ENCODE measurements at regions not wholly inside any gene's neighbourhood (a gene's known extent, or its start where the extent isn't known, plus 50 kb on each side); places are given as distances from the start of the nearest gene placed in this dataset.

GRCh38 chr19:29031216-29031615 is 181.7 kb downstream of the UQCRFS1 start:
- no peak overlapping the region for H2AK5ac ChIP-seq (ENCODE audit: low read depth, low read length)
- no CpG with 5 or more reads among the region's 1 CpG for WGBS, 2 donors (ENCODE audit: extremely low coverage in 2 of 2, insufficient read length in 2 of 2, insufficient replicate concordance in 1 of 2)

DNA sequence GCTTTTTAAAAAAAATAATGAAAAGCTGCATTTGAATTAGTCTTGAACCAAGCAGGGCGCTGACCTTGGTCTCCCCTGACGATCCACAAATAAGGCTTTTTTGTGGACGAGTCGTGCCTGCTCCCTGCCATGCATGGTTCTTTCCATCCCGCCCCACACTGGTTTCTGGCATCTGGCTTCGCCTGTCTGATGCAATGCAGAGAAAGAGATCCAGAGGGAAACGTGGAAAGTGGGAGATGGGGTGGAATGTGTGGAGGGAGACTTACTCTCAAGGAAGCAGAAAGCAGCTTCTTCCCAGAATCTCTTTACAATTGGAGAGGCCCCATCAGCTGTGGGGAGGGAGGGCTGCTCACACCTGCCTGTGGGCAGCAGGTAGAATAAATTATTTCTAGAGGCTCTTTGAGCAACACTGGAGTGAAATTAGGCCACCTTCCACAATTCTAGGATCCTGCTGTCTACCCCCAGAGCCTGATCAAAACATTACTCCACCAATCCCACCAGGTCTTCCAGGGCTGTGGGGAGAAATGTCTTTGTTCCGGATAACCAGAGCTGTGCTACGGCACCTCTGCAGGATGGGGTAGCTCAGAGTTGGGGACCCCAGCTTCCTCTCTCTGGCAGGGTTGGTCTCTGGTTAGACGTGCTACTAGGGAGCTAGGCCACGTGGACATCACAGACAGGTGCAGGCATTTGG is 183.5 kb downstream of the UQCRFS1 start:
- Histone ChIP-seq H3K36me3 (replicated peaks in 1 of 2; ENCODE audit: control insufficient read depth in 2 of 2, insufficient read depth in 2 of 2, low read length in 2 of 2) (no peaks in the 10 kb centered on the region), H3K23ac (ENCODE audit: low read depth, low read length, poor library complexity) (no peak overlapping the region), H3K9me3 (replicated peaks in 1 of 2; ENCODE audit: control insufficient read depth in 2 of 2, insufficient read depth in 1 of 2, low read depth in 1 of 2, low read length in 2 of 2) (no peaks in the 10 kb centered on the region), H3K4ac (ENCODE audit: low read length) (no peak overlapping the region), H2BK15ac (ENCODE audit: low read length) (no peak overlapping the region), H3K4me3 (ENCODE audit: low read length in 2 of 2) (no peak overlapping the region), H3K14ac (ENCODE audit: low read length) (no peak overlapping the region), H3K27ac (replicated peaks; ENCODE audit: low read length) (no peak overlapping the region), H4K8ac (ENCODE audit: low read depth, low read length) (no peak overlapping the region), H2BK5ac (ENCODE audit: low read length) (no peak overlapping the region), H3K18ac (ENCODE audit: low read length) (peak overlapping the region; percentile 31), H2BK120ac (ENCODE audit: low read depth, low read length) (no peak overlapping the region), H2AK5ac (ENCODE audit: low read depth, low read length) (no peak overlapping the region), H2BK12ac (ENCODE audit: low read length) (no peak overlapping the region), H3K4me2 (ENCODE audit: insufficient read depth, low read length, poor library complexity, severe bottlenecking) (no peak overlapping the region), H2AFZ (ENCODE audit: low read length) (no peak overlapping the region), H3K9ac (ENCODE audit: low read depth, low read length, poor library complexity) (no peak overlapping the region), H3K4me1 (ENCODE audit: control insufficient read depth in 2 of 2, insufficient read depth in 1 of 2, low read depth in 1 of 2, low read length in 2 of 2) (peaks cover 0 to 1% of the 10 kb centered on the region in 2 donors), H3K27me3 (ENCODE audit: control insufficient read depth in 3 of 3, insufficient read depth in 3 of 3, low read depth in 1 of 3, low read length in 3 of 3) (no peaks in the 10 kb centered on the region), H3K79me1 (ENCODE audit: low read depth, low read length) (no peaks in the 10 kb centered on the region), H4K91ac (ENCODE audit: low read depth, low read length, poor library complexity) (no peak overlapping the region)
- DNase-seq (ENCODE audit: low spot score): no peak
- WGBS, 2 donors (ENCODE audit: extremely low coverage in 2 of 2, insufficient read length in 2 of 2, insufficient replicate concordance in 1 of 2): no CpG with 5 or more reads among the region's 11 CpGs

More at GRCh38 chr19:29031216-29031615, 181.7 kb downstream of the UQCRFS1 start:
- no peak overlapping the region for H3K4me2 ChIP-seq (ENCODE audit: insufficient read depth, low read length, poor library complexity, severe bottlenecking)
- no peak overlapping the region for H2BK12ac ChIP-seq (ENCODE audit: low read length)
- H3K4me1 ChIP-seq (ENCODE audit: control insufficient read depth in 2 of 2, insufficient read depth in 1 of 2, low read depth in 1 of 2, low read length in 2 of 2): peaks cover 0 to 1% of the 10 kb centered on the region in 2 donors
- H2AFZ ChIP-seq (ENCODE audit: low read length): no peak overlapping the region
- H2BK5ac ChIP-seq (ENCODE audit: low read length): no peak overlapping the region
- H4K91ac ChIP-seq (ENCODE audit: low read depth, low read length, poor library complexity): no peak overlapping the region
- H3K23ac ChIP-seq (ENCODE audit: low read depth, low read length, poor library complexity): no peak overlapping the region
- no peak overlapping the region for H3K9ac ChIP-seq (ENCODE audit: low read depth, low read length, poor library complexity)
- no peak overlapping the region for H3K4me3 ChIP-seq (ENCODE audit: low read length in 2 of 2)
- no peak for DNase-seq (ENCODE audit: low spot score)
- no peak overlapping the region for H2BK120ac ChIP-seq (ENCODE audit: low read depth, low read length)
- H3K27ac ChIP-seq (replicated peaks; ENCODE audit: low read length): no peak overlapping the region
- H4K8ac ChIP-seq (ENCODE audit: low read depth, low read length): no peak overlapping the region
- no peaks in the 10 kb centered on the region for H3K36me3 ChIP-seq (replicated peaks in 1 of 2; ENCODE audit: control insufficient read depth in 2 of 2, insufficient read depth in 2 of 2, low read length in 2 of 2)
- H3K27me3 ChIP-seq (ENCODE audit: control insufficient read depth in 3 of 3, insufficient read depth in 3 of 3, low read depth in 1 of 3, low read length in 3 of 3): no peaks in the 10 kb centered on the region
- H3K18ac ChIP-seq (ENCODE audit: low read length): no peak overlapping the region
- H3K14ac ChIP-seq (ENCODE audit: low read length): no peak overlapping the region
- H3K79me1 ChIP-seq (ENCODE audit: low read depth, low read length): no peaks in the 10 kb centered on the region
- no peak overlapping the region for H3K4ac ChIP-seq (ENCODE audit: low read length)
- H3K9me3 ChIP-seq (replicated peaks in 1 of 2; ENCODE audit: control insufficient read depth in 2 of 2, insufficient read depth in 1 of 2, low read depth in 1 of 2, low read length in 2 of 2): no peaks in the 10 kb centered on the region
- H2BK15ac ChIP-seq (ENCODE audit: low read length): no peak overlapping the region

DNA sequence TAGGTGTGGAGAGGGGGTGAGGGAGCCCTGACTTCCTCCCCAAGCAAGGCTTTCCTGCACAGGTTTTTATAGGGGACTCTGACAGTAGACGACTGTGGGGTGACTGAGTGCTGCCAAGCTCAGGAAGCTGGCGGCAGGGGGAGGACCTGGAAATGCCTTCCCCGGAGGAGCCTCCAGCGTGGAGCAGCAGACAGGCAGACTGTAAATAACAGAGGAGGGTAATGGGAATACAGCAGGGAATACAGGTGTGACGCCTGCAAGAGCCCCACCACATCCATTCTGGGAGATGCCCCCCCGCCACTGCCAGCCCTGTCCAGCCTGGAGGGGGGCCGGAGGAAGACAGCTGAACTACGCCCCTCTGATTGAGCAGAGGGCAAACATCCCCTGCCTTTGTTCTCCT is 190.4 kb downstream of the UQCRFS1 start:
- peaks cover 0 to 11% of the 10 kb centered on the region in 2 donors for H3K4me1 ChIP-seq (ENCODE audit: control insufficient read depth in 2 of 2, insufficient read depth in 1 of 2, low read depth in 1 of 2, low read length in 2 of 2)
- H3K27ac ChIP-seq (replicated peaks; ENCODE audit: low read length): no peak overlapping the region
- H3K27me3 ChIP-seq (ENCODE audit: control insufficient read depth in 3 of 3, insufficient read depth in 3 of 3, low read depth in 1 of 3, low read length in 3 of 3): peaks cover 0 to 3% (median 0%) of the 10 kb centered on the region in 3 experiments
- no peak for DNase-seq (ENCODE audit: low spot score)
- H4K8ac ChIP-seq (ENCODE audit: low read depth, low read length): no peak overlapping the region
- H3K36me3 ChIP-seq (replicated peaks in 1 of 2; ENCODE audit: control insufficient read depth in 2 of 2, insufficient read depth in 2 of 2, low read length in 2 of 2): no peaks in the 10 kb centered on the region
- no peak overlapping the region for H3K23ac ChIP-seq (ENCODE audit: low read depth, low read length, poor library complexity)
- H3K9me3 ChIP-seq (replicated peaks in 1 of 2; ENCODE audit: control insufficient read depth in 2 of 2, insufficient read depth in 1 of 2, low read depth in 1 of 2, low read length in 2 of 2): no peaks in the 10 kb centered on the region
- no peak overlapping the region for H3K4me3 ChIP-seq (ENCODE audit: low read length in 2 of 2)
- no peak overlapping the region for H4K91ac ChIP-seq (ENCODE audit: low read depth, low read length, poor library complexity)
- H3K9ac ChIP-seq (ENCODE audit: low read depth, low read length, poor library complexity): no peak overlapping the region
- no CpG with 5 or more reads among the region's 8 CpGs for WGBS, 2 donors (ENCODE audit: extremely low coverage in 2 of 2, insufficient read length in 2 of 2, insufficient replicate concordance in 1 of 2)
- H2BK120ac ChIP-seq (ENCODE audit: low read depth, low read length): no peak overlapping the region
- no peak overlapping the region for H2AFZ ChIP-seq (ENCODE audit: low read length)
- no peak overlapping the region for H2BK5ac ChIP-seq (ENCODE audit: low read length)
- peak overlapping the region; percentile 50 for H2AK5ac ChIP-seq (ENCODE audit: low read depth, low read length)
- no peak overlapping the region for H2BK15ac ChIP-seq (ENCODE audit: low read length)
- no peaks in the 10 kb centered on the region for H3K79me1 ChIP-seq (ENCODE audit: low read depth, low read length)
- peak overlapping the region; percentile 46 for H2BK12ac ChIP-seq (ENCODE audit: low read length)
- peak overlapping the region; percentile 44 for H3K18ac ChIP-seq (ENCODE audit: low read length)
- no peak overlapping the region for H3K4ac ChIP-seq (ENCODE audit: low read length)
- no peak overlapping the region for H3K4me2 ChIP-seq (ENCODE audit: insufficient read depth, low read length, poor library complexity, severe bottlenecking)
- peak overlapping the region; percentile 72 for H3K14ac ChIP-seq (ENCODE audit: low read length)

GRCh38 chr19:29022165-29022564 is 190.8 kb downstream of the UQCRFS1 start:
- Histone ChIP-seq H3K79me1 (ENCODE audit: low read depth, low read length) (no peaks in the 10 kb centered on the region), H2AFZ (ENCODE audit: low read length) (no peak overlapping the region), H3K14ac (ENCODE audit: low read length) (peak overlapping the region; percentile 73), H4K91ac (ENCODE audit: low read depth, low read length, poor library complexity) (no peak overlapping the region), H3K36me3 (replicated peaks in 1 of 2; ENCODE audit: control insufficient read depth in 2 of 2, insufficient read depth in 2 of 2, low read length in 2 of 2) (no peaks in the 10 kb centered on the region), H3K27me3 (ENCODE audit: control insufficient read depth in 3 of 3, insufficient read depth in 3 of 3, low read depth in 1 of 3, low read length in 3 of 3) (peaks cover 0 to 3% (median 0%) of the 10 kb centered on the region in 3 experiments), H2BK120ac (ENCODE audit: low read depth, low read length) (no peak overlapping the region), H2BK5ac (ENCODE audit: low read length) (no peak overlapping the region), H3K27ac (replicated peaks; ENCODE audit: low read length) (no peak overlapping the region), H3K18ac (ENCODE audit: low read length) (peak overlapping the region; percentile 82), H2BK12ac (ENCODE audit: low read length) (peak overlapping the region; percentile 46), H3K4me1 (ENCODE audit: control insufficient read depth in 2 of 2, insufficient read depth in 1 of 2, low read depth in 1 of 2, low read length in 2 of 2) (peaks cover 0 to 11% of the 10 kb centered on the region in 2 donors), H4K8ac (ENCODE audit: low read depth, low read length) (peak overlapping the region; percentile 98), H3K23ac (ENCODE audit: low read depth, low read length, poor library complexity) (no peak overlapping the region), H3K4ac (ENCODE audit: low read length) (no peak overlapping the region), H3K9ac (ENCODE audit: low read depth, low read length, poor library complexity) (no peak overlapping the region), H3K9me3 (replicated peaks in 1 of 2; ENCODE audit: control insufficient read depth in 2 of 2, insufficient read depth in 1 of 2, low read depth in 1 of 2, low read length in 2 of 2) (no peaks in the 10 kb centered on the region), H3K4me3 (ENCODE audit: low read length in 2 of 2) (no peak overlapping the region), H2BK15ac (ENCODE audit: low read length) (no peak overlapping the region), H2AK5ac (ENCODE audit: low read depth, low read length) (peak overlapping the region; percentile 50), H3K4me2 (ENCODE audit: insufficient read depth, low read length, poor library complexity, severe bottlenecking) (no peak overlapping the region)
- WGBS, 2 donors (ENCODE audit: extremely low coverage in 2 of 2, insufficient read length in 2 of 2, insufficient replicate concordance in 1 of 2): no CpG with 5 or more reads among the region's 10 CpGs
- DNase-seq (ENCODE audit: low spot score): no peak

All from neuronal stem cell (in vitro differentiated cells).